ENCODE measurements at regions not wholly inside any gene's neighbourhood (a gene's known extent, or its start where the extent isn't known, plus 50 kb on each side); places are given as distances from the start of the nearest gene placed in this dataset.

DNA sequence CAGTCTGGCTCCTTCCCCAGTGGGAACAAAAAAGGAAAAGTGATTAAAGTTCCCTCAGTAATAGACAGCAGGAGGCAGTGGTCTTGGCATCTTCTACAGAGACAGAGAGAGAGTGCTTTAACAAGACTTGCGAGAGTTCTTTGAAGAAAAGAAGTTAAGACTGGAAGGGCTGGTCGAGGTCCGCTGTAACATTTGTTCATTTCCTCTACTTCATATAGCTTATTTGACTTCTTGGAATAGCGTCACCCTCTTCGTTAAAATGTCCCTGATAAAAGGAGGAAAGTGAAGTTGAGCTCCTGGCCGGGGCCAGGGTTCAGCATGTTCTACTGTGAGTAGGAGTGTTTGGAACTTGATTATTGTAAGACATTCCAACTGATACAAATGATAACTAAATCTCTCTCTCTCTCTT is 179.8 kb downstream of the SLIT2 start:
- Histone ChIP-seq H2AFZ (ENCODE audit: low read depth, low read length) (peak overlapping the region; percentile 92), H3K4me3 (replicated peaks in 1 of 3; ENCODE audit: insufficient read depth in 1 of 3, low read depth in 1 of 3, low read length in 3 of 3) (peak overlapping the region in 1 of 3 experiments; percentile 15), H3K79me2 (ENCODE audit: control insufficient read depth, insufficient read depth, low read length) (no peaks in the 10 kb centered on the region)

More for the DNA sequence above, 179.8 kb downstream of the SLIT2 start:
- intact Hi-C loops (cut with micrococcal nuclease) (loop anchor here (1.0 kb wide), 1 partner anchor 113 kb away; no protein-coding TSS in a partner anchor), dilution Hi-C loops (cut with MboI; ENCODE audit: extremely low pct_ligation_motif_present, low sequenced_read_pairs) (no loop called here)
- CTCF ChIA-PET = interaction anchor here (1.0 to 1.7 kb wide), 6 partner anchors 12 to 259 kb away, joined by 3 to 10 read pairs (median 6); no protein-coding TSS in a partner anchor
- no peak for FAIRE-seq
- Histone ChIP-seq H3K9me3 (replicated peaks; ENCODE audit: control insufficient read depth, insufficient read depth, low read length) (no peaks in the 10 kb centered on the region), H3K4me1 (ENCODE audit: control insufficient read depth, extremely low read depth, insufficient read depth, low read length) (peaks cover 20% of the 10 kb centered on the region), H3K27ac (ENCODE audit: insufficient read depth, low read depth, low read length) (peak overlapping the region; percentile 2), H3K36me3 (ENCODE audit: control insufficient read depth in 2 of 2, extremely low read depth in 1 of 2, insufficient read depth in 2 of 2, low read length in 2 of 2) (no peaks in the 10 kb centered on the region), H3K9ac (replicated peaks; ENCODE audit: extremely low read depth, insufficient read depth, low read length) (no peak overlapping the region), H4K20me1 (replicated peaks; ENCODE audit: control insufficient read depth, extremely low read depth, insufficient read depth, low read length) (no peaks in the 10 kb centered on the region), H3K27me3 (ENCODE audit: control insufficient read depth in 2 of 2, insufficient read depth in 2 of 2, low read length in 2 of 2) (no peaks in the 10 kb centered on the region), H3K9me1 (replicated peaks; ENCODE audit: control insufficient read depth, extremely low read depth, insufficient read depth, low read length) (no peaks in the 10 kb centered on the region), H3K4me2 (ENCODE audit: insufficient read depth, low read length) (peak overlapping the region; percentile 31)
- no TSS peak for BruUV-seq (replicated peaks)
- TF ChIP-seq, protein P1, sequence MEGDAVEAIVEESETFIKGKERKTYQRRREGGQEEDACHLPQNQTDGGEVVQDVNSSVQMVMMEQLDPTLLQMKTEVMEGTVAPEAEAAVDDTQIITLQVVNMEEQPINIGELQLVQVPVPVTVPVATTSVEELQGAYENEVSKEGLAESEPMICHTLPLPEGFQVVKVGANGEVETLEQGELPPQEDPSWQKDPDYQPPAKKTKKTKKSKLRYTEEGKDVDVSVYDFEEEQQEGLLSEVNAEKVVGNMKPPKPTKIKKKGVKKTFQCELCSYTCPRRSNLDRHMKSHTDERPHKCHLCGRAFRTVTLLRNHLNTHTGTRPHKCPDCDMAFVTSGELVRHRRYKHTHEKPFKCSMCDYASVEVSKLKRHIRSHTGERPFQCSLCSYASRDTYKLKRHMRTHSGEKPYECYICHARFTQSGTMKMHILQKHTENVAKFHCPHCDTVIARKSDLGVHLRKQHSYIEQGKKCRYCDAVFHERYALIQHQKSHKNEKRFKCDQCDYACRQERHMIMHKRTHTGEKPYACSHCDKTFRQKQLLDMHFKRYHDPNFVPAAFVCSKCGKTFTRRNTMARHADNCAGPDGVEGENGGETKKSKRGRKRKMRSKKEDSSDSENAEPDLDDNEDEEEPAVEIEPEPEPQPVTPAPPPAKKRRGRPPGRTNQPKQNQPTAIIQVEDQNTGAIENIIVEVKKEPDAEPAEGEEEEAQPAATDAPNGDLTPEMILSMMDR (IDR thresholded peaks at IDR 0.05; ENCODE audit: extremely low read depth in 1 of 2, insufficient read depth in 1 of 2, low read depth in 1 of 2, low read length in 2 of 2) = no peak
- TF ChIP-seq JUN (IDR thresholded peaks at IDR 0.05; ENCODE audit: borderline replicate concordance, insufficient read depth, insufficient read length, low read depth) = no peak
- TF ChIP-seq POLR2A (IDR thresholded peaks at IDR 0.05; ENCODE audit: low read depth, low read length) = no peak
- TF ChIP-seq MYC (IDR thresholded peaks at IDR 0.05; ENCODE audit: low read depth, low read length) = no peak
- TF ChIP-seq GATA2 (IDR thresholded peaks at IDR 0.05; ENCODE audit: insufficient read depth, insufficient read length, low read depth, low read length) = no peak
- TF ChIP-seq FOS (IDR thresholded peaks at IDR 0.05; ENCODE audit: borderline replicate concordance, insufficient read depth, low read length) = no peak
- TF ChIP-seq POLR2AphosphoS5 (IDR thresholded peaks at IDR 0.05; ENCODE audit: insufficient read depth, low read depth, low read length) = no peak
- TF ChIP-seq, protein P2, sequence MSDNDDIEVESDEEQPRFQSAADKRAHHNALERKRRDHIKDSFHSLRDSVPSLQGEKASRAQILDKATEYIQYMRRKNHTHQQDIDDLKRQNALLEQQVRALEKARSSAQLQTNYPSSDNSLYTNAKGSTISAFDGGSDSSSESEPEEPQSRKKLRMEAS (IDR thresholded peaks at IDR 0.05; ENCODE audit: insufficient read depth, insufficient read length) = no peak
- TF ChIP-seq EZH2 (IDR thresholded peaks at IDR 0.05; ENCODE audit: borderline replicate concordance, low read depth, low read length, severe bottlenecking) = no peak
- POLR2A ChIA-PET = no interaction called here
- DNase-seq (ENCODE audit: low read depth, low spot score) = peak; percentile 43

Measured in endothelial cell of umbilical vein (primary cell).